Medulla oblongata (tissue), 1 donor: ENCODE measurements at regions not wholly inside any gene's neighbourhood (a gene's known extent, or its start where the extent isn't known, plus 50 kb on each side); places are given as distances from the start of the nearest gene placed in this dataset.

Experiments used
- DNase-seq: peaks from one replicate; pipeline ENCODE4 v3.0.0-alpha.2; 2015; ENCODE audit errors: extremely low spot score

DNA sequence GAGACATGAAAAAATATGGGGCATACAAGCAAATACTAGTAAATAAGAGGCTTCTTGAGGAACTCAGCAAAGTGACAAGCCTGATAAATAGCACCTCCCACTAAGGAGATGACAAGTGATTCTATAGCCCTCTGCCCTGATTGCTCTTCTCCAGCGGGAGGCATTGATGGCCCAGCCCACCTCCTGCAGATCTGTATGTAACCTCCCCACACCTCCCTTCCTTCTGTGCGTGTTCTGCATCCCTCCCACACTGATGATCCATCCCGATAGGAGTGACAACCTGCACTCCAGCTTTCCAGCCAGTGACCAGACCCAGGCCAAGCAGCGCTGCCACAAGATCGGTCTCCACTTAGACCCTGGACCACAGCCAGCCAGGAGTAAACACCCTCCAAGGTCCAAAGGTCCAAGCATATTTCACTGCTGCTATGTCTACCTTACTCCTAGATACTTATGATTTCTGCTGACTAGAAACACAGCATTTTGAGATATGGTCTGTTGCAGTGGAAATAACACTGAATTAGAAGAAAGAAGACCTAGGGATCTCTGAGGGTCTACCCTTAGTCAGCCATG, 176.1 kb downstream of the BRINP2 start:
- DNase-seq, result no peak

GRCh38 chr1:177343445-177343844, 172.7 kb downstream of the BRINP2 start:
- DNase-seq, result no peak

DNA sequence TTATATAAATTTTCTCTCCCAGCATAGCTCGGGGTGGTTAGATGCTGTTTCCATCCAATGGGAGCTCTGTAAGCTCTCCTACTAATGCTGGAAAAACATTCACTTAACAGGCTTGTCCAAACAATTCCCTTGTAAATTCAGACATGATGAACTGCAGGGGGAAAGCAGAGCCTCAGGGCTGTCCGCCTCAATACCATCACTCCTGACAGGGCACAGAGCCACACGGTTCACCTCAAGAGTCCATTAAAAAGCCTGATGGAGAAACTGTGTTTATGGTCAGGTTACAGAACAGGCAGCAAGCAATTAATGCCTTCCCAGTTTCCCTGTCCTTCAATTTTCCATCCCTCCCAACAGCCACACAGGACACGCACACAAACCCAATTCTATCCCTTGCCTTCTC, 171.0 kb downstream of the BRINP2 start:
- no peak for DNase-seq

DNA sequence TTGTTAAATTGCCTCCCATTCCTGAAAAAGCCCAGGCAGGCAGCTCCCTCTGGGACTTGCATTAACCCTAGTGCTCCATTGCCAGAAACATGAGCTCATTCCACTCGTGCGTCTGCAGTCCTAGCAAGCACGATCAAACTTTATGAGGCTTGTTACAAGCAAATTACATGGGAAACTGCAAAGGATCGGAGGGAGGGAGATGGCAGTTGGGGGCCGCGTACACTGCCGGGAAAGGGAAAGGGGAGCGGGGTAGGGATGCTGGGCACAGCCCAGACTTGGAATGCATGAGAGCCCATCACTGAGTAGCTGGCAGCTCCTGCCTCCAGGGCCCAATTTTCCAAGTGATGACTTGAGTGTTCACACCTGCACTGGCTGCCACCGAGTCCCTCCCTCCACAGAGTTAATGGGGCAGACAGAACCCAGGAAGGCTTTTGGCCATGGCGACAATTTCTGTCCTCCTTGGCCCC, 169.9 kb downstream of the BRINP2 start:
- no peak for DNase-seq

GRCh38 chr1:177338376-177338775, 167.6 kb downstream of the BRINP2 start:
- DNase-seq, result no peak

GRCh38 chr1:177334903-177335302, 164.1 kb downstream of the BRINP2 start:
- DNase-seq, result no peak

DNA sequence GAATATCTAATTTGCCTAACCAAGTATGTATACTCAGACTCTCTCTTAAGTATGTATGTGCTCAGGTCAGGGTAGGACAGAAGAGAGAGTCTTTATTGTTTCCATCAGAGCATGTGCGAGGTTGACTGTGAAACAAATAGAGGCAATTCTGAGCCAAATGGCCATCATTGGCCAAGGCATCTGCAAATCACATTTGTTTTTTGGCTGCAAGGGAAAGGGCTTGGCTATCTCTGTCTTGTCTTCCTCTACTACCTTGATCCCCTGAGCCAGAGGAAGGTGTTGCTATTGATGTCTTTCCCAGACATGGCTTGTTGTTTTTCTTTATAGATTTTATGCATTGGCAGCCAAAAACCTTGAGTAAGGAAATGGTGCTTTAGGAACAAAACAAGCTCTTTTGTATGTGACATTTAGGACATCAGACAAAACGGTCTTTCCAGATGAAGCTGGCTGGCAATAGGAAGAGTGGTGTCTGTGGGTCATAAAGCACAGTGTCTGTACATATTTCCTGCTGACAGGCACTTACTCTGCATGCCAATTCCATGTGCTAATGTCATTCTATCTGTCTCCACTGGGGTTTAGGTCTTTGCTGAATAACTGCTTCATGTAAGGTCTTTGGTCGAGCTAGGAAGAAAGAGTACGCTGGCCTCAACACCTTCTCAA, 163.3 kb downstream of the BRINP2 start:
- DNase-seq, result no peak
